G401 (cell line): ENCODE measurements at regions not wholly inside any gene's neighbourhood (a gene's known extent, or its start where the extent isn't known, plus 50 kb on each side); places are given as distances from the start of the nearest gene placed in this dataset.

Source experiments
- DNase-seq: peaks from one replicate; pipeline ENCODE4 v3.0.0-alpha.2; 2015; ENCODE audit warnings: low spot score
- in situ Hi-C: cut with HindIII; loops from 2 replicates; pipeline ENCODE4 v1.10.0; 2016; ENCODE audit warnings: low sequenced_read_pairs, mixed read lengths

DNA sequence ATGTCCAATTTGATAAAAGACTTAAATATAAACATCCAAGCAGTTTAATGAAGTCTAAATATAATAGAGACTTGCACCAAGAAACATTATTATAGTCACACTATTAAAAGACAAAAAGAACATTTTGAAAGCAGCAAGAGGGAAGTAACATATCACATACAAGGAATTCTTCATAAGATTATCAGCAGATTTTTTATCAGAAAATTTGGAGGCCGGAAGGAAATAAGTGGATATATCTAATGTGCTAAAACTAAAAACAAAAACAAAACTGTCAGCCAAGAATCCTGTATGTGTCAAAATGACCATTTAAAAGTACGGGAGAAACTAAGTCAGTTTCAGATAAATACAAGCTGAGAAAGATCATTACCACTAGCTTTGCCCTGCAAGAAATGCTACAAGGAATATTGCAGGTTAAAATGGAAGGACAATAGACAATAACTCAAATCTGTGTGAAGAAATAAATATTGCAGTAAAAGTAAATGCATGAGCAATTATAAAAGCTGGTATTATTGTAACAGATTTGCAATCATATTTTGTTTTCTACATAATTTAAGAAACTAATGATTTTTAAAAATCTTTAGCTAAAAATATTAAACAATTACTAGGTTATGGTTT, 1665.9 kb upstream of the PCDH20 start:
- no peak for DNase-seq
- in situ Hi-C loops = no loop called here

DNA sequence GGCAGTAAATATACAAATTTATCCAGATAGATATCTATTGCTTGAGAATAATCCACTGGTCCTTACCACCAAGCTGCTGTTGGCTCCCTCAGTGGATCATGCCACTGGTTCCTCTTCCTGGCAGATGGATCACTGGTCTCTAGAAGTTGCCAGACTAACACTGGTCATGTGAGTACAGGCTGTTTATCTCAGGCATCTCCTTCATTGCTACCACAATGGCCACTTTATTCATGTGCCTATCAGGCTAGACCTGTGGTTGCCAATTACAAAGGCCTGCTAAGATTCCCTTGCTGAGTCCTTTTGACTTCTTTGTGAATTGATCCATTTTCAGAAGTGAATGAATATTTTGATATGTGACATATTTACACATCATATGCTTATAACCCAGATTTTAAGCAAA, 1659.5 kb upstream of the PCDH20 start:
- DNase-seq = no peak
- in situ Hi-C loops = no loop called here

GRCh38 chr13:63050287-63050686, 1634.6 kb upstream of the PCDH20 start:
- in situ Hi-C loops = no loop called here
- no peak for DNase-seq

DNA sequence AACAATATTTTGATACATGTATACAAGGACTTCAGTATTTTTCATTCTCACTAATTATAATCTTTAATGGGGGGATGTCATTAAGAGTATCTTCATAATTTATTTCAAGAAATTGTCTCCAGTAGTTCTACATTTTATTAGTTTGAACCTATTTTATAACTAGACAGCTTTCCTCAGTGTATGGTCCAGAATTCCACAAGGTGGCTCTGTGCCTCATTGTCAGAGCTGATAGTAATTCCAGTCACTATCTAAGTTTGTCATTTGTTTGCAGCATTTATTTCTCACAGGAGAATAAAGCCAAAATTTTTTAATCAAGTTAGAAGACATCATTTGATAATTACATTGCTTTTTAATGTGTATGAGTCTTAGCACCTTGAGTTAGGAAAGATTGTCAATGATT, 1633.0 kb upstream of the PCDH20 start:
- in situ Hi-C loops = no loop called here
- DNase-seq = no peak

DNA sequence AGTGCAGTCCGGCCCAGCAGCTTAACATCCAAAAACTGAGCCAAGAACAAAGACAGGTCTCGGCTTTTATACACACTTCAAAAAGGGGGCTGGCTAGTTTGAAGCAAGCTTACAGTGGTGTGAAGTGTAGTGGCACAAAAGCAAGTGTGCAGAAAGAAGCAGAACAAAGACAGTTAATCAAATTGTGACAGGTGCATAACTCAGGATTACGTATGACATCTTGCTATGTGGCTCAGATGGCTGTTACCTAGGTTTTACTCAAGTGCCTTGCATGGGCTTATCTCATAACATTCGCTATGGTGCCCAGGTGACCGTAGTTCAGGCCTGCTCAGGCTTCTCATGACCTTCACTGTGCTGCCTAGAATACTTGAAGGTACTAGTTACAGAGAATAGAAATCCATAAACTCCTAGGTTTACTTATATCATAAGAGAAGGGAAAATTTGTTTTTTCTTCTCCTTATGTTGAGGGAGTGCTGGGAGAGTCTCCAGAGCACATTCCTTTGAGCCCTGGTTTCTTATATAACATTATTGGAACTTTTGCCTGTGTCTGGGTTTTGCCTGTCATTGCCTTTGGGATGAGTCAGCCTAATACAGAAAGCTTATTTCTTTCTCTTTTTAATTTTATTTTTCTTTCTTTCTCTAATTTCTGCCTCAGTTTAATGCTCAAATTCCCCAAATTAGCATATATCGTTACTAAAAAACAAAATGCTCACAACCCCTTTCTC, 1629.1 kb upstream of the PCDH20 start:
- in situ Hi-C loops = no loop called here
- no peak for DNase-seq

DNA sequence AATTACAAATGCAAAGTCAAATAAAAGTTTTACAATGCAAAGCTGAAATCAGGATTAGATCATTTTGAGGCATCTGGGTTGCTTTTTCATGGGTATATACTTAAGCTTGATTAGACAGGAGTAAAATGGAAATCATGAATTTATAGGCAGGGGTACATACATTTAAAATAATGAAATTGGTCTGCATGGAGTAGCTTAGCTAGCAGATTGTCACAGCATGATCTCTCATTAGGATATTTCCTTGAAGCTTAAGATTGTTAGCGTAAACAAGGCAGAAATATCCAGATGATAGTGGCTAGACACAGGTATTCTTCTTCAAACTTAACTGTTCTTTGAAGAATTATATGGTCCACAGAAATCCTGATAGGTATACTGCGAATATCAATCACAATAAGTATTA, 1627.0 kb upstream of the PCDH20 start:
- DNase-seq = no peak
- in situ Hi-C loops = no loop called here

GRCh38 chr13:63041640-63042414, 1626.2 kb upstream of the PCDH20 start:
- DNase-seq = no peak
- in situ Hi-C loops = no loop called here

DNA sequence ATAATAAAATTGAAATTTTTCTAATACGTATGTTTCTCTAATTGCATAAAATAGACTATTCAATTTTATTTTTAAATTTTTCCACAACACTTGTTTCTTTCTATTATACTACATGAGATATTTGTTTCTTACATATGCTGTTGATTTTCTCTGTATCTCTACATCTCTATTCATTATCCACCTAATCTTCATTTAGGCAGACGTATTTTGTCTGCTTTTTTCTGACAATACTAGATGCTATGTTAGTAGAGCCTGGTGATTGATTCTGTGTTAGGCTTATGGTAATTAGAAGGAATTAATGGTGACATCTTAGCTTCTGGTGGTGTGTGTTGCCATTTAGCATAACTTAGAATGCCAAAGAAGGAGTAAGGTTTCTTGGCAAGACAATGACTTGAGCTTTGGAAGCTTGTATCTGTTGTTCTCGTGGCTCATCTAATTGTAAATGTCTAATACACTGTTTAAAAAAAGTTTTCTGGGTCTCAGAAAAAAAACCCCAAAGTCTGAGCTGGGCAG, 1610.7 kb upstream of the PCDH20 start:
- DNase-seq = no peak
- in situ Hi-C loops = no loop called here

GRCh38 chr13:63025741-63026140, 1610.1 kb upstream of the PCDH20 start:
- no peak for DNase-seq
- in situ Hi-C loops = no loop called here

DNA sequence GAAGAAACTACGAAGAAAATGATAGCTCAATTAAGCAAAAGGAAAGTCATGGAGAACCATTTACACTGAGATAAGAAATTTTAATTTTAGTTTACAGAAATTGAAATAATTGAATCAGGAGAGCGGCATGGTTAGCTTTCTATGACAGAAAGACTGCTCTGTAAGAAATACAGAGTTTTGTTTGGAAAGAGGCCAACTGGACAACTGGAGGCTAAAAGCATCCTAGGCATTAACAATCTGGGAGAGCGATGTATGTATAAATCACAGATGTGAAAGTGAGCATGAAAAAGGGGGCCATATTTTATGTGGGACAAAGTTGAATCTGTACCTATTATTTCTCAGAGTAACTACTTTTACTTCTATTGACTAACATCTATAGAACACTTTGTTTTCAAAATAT, 1608.8 kb upstream of the PCDH20 start:
- in situ Hi-C loops = no loop called here
- DNase-seq = no peak

GRCh38 chr13:63011996-63012395, 1596.3 kb upstream of the PCDH20 start:
- in situ Hi-C loops = no loop called here
- DNase-seq = no peak

DNA sequence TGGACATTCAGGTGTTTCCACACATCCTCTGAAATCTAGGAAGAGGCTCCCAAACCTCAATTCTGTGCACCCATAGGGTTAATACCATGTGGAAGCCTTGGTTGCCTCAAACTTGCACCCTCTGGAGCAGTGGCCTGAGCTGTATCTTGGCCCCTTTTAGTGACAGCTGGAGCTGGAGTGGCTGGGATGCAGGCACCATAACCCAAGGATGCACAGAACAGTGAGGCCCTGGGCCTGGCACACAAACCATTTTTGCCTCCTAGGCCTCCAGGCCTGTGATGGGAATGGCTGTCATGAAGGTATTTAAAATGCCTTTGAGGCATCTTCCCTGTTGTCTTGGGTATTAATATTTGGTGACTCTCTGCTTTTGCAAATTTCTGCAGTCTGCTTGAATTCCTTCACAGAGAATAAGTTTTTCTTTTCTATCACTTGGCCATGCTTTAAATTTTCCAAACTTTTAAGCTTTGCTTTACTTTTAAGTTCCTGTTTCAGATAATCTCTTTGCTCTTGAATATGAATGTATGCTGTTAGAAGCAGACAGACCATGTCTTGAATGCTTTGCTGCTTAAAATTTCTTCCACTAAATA, 1594.5 kb upstream of the PCDH20 start:
- DNase-seq = no peak
- in situ Hi-C loops = no loop called here

GRCh38 chr13:63005625-63006024, 1590.0 kb upstream of the PCDH20 start:
- no peak for DNase-seq
- in situ Hi-C loops = no loop called here

GRCh38 chr13:62997696-62998095, 1582.0 kb upstream of the PCDH20 start:
- DNase-seq = no peak
- in situ Hi-C loops = no loop called here

DNA sequence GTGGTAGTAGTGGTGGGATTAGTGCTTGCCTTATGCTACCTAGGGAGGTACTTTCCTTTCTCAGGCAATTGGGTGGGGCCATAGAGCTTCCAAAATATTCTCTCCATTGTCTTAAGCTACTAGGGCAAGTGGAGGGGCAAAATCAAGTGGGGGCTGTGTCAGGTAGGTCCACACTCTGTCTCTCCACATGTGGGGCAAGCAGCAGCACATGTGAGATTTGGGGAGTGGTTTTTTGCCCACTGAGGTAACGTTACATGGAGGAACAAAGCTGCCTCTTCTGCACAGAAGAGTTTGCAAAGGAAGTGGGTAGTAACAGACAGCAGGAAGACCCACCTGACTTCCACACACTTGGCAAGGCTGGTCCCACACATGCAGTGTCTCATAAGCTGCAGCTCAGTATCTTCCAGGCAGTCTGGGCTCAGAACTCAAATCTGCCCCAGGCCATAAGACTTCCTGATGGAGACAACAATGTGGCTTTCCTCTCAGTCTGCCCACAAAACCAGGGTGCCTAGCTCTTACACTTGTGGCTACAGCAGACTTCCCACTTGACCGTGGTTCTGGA, 1581.5 kb upstream of the PCDH20 start:
- DNase-seq = no peak
- in situ Hi-C loops = no loop called here

DNA sequence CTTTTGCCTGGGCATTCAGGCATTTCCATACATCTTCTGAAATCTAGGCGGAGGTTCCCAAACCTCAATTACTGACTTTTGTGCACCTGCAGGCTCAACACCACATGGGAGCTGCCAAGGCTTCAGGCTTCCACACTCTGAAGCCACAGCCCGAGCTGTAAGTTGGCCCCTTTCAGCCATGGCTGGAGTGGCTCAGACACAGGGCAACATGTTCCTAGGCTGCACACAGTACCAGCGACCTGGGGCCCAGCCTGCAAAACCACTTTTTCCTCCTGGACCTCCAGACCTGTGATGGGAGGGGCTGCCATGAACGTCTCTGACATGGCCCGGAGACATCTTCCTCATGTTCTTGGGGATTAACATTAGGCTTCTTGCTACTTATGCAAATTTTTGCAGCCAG, 1558.2 kb upstream of the PCDH20 start:
- no peak for DNase-seq
- in situ Hi-C loops = no loop called here

- DNase-seq = no peak
- in situ Hi-C loops = no loop called here
These were observed 1548.9 kb upstream of the PCDH20 start for GRCh38 chr13:62964522-62964921.

DNA sequence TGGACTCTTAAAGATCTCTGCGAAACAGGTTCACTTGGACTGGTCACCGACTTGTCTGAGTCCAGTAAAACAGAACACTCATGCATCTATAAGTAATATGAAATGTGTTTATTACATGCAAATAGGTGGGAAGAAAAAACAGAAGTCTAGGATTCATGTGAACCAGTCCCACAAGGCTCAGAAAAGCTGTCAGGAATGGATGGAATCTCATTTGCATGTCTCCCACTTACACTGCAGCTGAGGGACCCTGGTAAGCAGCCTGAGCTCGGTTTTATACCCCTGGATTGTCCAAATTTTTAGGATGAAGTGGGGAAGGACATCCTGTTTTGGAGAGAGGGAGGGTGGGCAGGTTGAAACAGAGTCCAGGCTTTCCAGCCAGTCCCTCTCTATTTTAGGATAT, 1545.1 kb upstream of the PCDH20 start:
- in situ Hi-C loops = no loop called here

GRCh38 chr13:62933809-62934208, 1518.2 kb upstream of the PCDH20 start:
- in situ Hi-C loops = no loop called here
- no peak for DNase-seq

More for the DNA sequence above, 1545.1 kb upstream of the PCDH20 start:
- no peak for DNase-seq
